Heart left ventricle (tissue), 16 donors: ENCODE measurements at regions not wholly inside any gene's neighbourhood (a gene's known extent, or its start where the extent isn't known, plus 50 kb on each side); places are given as distances from the start of the nearest gene placed in this dataset.
A peak's percentile ranks its signal among the peaks of the same experiment; 100 is the strongest.
"Not testable (repeated sequence)": the region's sequence is repeated elsewhere in the genome, so short reads cannot be mapped to it uniquely, and the experiment has no call there.

Experiments
- ATAC-seq, 4 donors: fragments of 200-7000 bp; cut with Tn5 transposase; one replicate each; pipeline ENCODE4 v1.9.1; 2020 to 2022; ENCODE audit warnings: moderate library complexity in 4 of 4, mild to moderate bottlenecking in 3 of 4, moderate number of reproducible peaks in 1 of 4
- DNase-seq, 5 donors: peaks; one replicate each; pipeline ENCODE4 v3.0.0-alpha.2; 2020
- H3K27ac ChIP-seq, 12 donors: fragments of 200-600 bp; sonication (generic) in 4 of 12; one replicate each; pipeline versions ENCODE4 v1.5.0 to v1.8.0; 2016 to 2022; ENCODE audit warnings: mild to moderate bottlenecking in 2 of 12
- H3K27me3 ChIP-seq, 9 donors: fragments of 200-600 bp; sonication (generic) in 2 of 9; one replicate each; pipeline versions ENCODE4 v1.5.1 to v1.8.0; 2016 to 2022; ENCODE audit warnings: mild to moderate bottlenecking in 3 of 9
- H3K36me3 ChIP-seq, 9 donors: fragments of 200-600 bp; sonication (generic) in 2 of 9; one replicate each; pipeline versions ENCODE4 v1.5.0 to v1.8.0; 2018 to 2022; ENCODE audit warnings: mild to moderate bottlenecking in 2 of 9
- H3K4me1 ChIP-seq, 12 donors: fragments of 200-600 bp; sonication (generic) in 4 of 12; one replicate each; pipeline versions ENCODE4 v1.5.0 to v1.8.0; 2016 to 2022; ENCODE audit warnings: mild to moderate bottlenecking in 3 of 12
- H3K4me3 ChIP-seq, 12 donors: fragments of 200-600 bp; sonication (generic) in 4 of 12; one replicate each; pipeline versions ENCODE4 v1.5.0 to v1.8.0; 2017 to 2022; ENCODE audit warnings: mild to moderate bottlenecking in 9 of 12, moderate library complexity in 4 of 12
- H3K9me3 ChIP-seq, 12 donors: fragments of 200-600 bp; sonication (generic) in 4 of 12; one replicate each; pipeline versions ENCODE4 v1.5.0 to v1.8.0; 2016 to 2022; ENCODE audit warnings: mild to moderate bottlenecking in 1 of 12
- POLR2A ChIP-seq, 2 donors: fragments of 450-650 bp; IDR thresholded peaks; one replicate each; pipeline ENCODE4 v1.6.1; 2017; ENCODE audit warnings: antibody characterized with exemption in 2 of 2, mild to moderate bottlenecking in 2 of 2, moderate library complexity in 2 of 2
- WGBS, 4 donors: extraction: QIAGEN DNeasy Blood & Tissue Kit in 2 of 4; methylation state at CpG; one replicate each; pipeline versions ENCODE4 v1.1.5 to v1.1.7; 2013 to 2018; 5-methylcytosine and 5-hydroxymethylcytosine counted together
- intact Hi-C, 10 donors: fragments of 100-400 bp; cut with DNase I; formaldehyde crosslinking; loops; one replicate each; pipeline versions ENCODE4 v1.11.1 to v1.14.2; 2022
- TF ChIP-seq, protein P1 (sequence below), 12 donors: fragments of 200-600 bp; sonication (generic) in 4 of 12; IDR thresholded peaks; one replicate each; pipeline versions ENCODE4 v1.5.0 to v1.8.0; 2018 to 2022; ENCODE audit warnings: antibody characterized with exemption in 12 of 12, mild to moderate bottlenecking in 5 of 12
- donor health status: ischemic (EF 13 %, LVEDD 7.1; RV severe dilation, severe dysfunction).
- donor health status: healthy with polysubstance abuse.
- donor health status: DM: no; HTN: yes; CAD: no.
- donor health status: DM: no; HTN: no; CAD: no.
- donor health status: ischemic (EF 25% LVEDD 6.9; RV normal size, moderate dysfunction).
- donor health status: ischemic (EF 25% LVEDD 5.7; RV mildly dilated, moderate dysfunction).
- donor health status: healthy.
- donor health status: DM: yes; HTN: yes; CAD: no.
- donor health status: ischemic (EF 35%, LVEDD 5.7; RV mildly dilated, moderate dysfunction).
- donor health status: nonischemic (EF 11% LVEDD 7.7; RV severe dilation, severe dysfunction).
- donor health status: DM: yes; HTN: yes; CAD: no.
- donor health status: PGD.
- donor health status: ischemic (EF 29% LVEDD 5.4; RV normal size, mild dysfunction).
- donor health status: nonischemic (EF 23%, LVEDD 6.1; RV moderate dilation, normal function).

DNA sequence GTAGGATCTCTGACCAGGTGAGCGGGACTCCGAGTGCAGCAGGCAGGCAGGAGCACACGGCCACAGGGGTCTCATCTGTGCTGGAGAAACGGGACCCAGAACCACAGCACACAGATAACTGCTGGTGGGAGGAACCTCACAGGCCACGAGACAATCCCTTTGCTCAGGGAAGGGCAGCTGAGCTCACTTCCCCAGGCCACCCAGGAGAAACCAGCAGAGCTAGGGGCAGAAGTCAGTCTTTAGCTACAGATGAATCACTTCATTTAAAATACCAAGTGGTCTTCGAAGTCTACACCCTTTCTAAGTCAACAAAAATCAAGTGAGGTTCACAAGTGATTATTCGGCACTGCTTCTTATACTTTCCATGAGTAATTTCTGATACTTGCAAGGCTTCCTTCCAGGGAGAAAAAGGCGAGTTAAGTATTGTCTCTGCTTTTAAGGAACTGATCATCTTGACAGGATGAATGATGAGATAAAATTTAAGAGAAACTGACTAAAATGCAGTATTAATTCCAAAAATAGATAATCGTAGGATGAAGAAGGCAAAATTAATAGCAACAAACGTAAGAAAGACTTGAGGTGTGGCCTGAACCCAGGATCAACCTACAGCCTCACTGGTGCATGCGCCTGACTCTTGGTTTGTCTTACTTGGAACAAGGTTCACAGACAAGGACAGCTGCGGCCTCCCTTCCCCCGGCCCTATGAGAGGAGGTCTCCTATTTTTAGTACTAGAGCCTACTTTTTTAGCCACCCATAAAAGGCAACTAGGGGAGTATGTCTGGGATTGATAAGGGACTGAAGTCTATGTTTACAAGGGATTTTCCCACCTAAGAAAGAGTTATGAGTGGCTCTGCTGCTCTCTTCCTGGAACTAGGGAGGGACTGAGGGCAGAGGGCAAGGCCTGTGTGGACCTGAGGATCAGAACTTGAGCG lies 233.6 kb downstream of the TTLL2 start:
- ATAC-seq: peak in 3 of 4 donors; percentile 70 to 82 (median 77)
- TF ChIP-seq POLR2A (IDR thresholded peaks at IDR 0.05): no peak
- TF ChIP-seq, protein P1, sequence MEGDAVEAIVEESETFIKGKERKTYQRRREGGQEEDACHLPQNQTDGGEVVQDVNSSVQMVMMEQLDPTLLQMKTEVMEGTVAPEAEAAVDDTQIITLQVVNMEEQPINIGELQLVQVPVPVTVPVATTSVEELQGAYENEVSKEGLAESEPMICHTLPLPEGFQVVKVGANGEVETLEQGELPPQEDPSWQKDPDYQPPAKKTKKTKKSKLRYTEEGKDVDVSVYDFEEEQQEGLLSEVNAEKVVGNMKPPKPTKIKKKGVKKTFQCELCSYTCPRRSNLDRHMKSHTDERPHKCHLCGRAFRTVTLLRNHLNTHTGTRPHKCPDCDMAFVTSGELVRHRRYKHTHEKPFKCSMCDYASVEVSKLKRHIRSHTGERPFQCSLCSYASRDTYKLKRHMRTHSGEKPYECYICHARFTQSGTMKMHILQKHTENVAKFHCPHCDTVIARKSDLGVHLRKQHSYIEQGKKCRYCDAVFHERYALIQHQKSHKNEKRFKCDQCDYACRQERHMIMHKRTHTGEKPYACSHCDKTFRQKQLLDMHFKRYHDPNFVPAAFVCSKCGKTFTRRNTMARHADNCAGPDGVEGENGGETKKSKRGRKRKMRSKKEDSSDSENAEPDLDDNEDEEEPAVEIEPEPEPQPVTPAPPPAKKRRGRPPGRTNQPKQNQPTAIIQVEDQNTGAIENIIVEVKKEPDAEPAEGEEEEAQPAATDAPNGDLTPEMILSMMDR (IDR thresholded peaks at IDR 0.05): no peak
- no peak for DNase-seq
- Histone ChIP-seq H3K9me3 (peaks cover 0 to 24% (median 2%) of the 10 kb centered on the region in 12 donors), H3K4me3 (no peak overlapping the region), H3K4me1 (peaks cover 0 to 13% (median 9%) of the 10 kb centered on the region in 12 donors), H3K27ac (peak overlapping the region in 2 of 12 donors; percentile 9 to 24), H3K36me3 (no peaks in the 10 kb centered on the region), H3K27me3 (no peaks in the 10 kb centered on the region)
- 64 to 74% (median 70%) methylated on average over 13 to 14 of the region's 14 CpGs for WGBS, 4 donors
- intact Hi-C loops: no loop called here

DNA sequence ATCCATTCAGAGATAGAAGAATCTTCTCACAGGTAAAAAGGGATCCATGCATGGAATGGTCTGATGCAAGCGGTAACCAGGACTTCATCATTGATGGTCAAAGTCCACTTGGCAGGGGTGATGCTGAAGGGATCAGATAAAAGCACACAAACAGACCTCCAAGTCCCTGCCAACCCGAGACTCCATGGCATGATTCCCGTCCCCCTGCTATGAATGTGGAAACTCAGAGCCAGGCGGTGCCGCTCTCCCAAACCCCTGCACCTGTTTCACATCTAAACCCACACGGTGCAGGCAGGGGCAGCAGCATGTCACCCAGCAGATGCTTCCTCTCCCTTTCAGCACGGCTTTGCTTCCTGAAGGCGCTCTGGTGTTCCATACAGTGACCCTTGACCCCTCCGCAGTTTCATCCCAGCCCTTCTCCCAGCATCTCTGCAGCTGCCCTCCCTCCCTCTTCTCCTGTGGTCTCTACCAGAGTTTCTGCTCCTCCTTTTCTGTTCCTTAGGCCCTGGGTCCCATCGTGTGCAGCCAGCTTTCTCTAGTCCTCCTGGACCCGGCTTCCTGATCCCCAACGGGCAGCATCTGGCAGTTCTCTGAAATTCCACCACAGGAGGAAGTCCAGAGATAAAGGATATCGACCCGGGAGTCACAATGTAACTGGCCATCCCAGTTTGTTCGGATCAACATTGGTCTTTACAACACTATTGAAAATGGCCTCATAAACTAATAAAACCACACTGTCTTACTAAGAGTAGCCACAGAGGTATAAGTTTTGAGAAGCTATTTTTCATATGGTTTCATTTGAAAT lies 235.0 kb downstream of the TTLL2 start:
- intact Hi-C loops: no loop called here
- no peak for ATAC-seq
- no peak for DNase-seq
- TF ChIP-seq, protein P1 (IDR thresholded peaks at IDR 0.05): no peak
- no peak for TF ChIP-seq POLR2A (IDR thresholded peaks at IDR 0.05)
- no peaks in the 10 kb centered on the region for H3K27me3 ChIP-seq
- peaks cover 0 to 13% (median 9%) of the 10 kb centered on the region in 12 donors for H3K4me1 ChIP-seq
- H3K9me3 ChIP-seq: peaks cover 0 to 20% (median 2%) of the 10 kb centered on the region in 12 donors
- 76 to 85% (median 80%) methylated on average over 15 of the region's 15 CpGs for WGBS, 4 donors
- H3K36me3 ChIP-seq: no peaks in the 10 kb centered on the region
- no peak overlapping the region for H3K27ac ChIP-seq
- no peak overlapping the region for H3K4me3 ChIP-seq

GRCh38 chr6:167560673-167561569 lies 236.0 kb downstream of the TTLL2 start:
- no peaks in the 10 kb centered on the region for H3K27me3 ChIP-seq
- 86 to 93% (median 91%) methylated on average over 12 to 13 of the region's 13 CpGs for WGBS, 4 donors
- ATAC-seq (no peak), DNase-seq (no peak)
- intact Hi-C loops: no loop called here
- peaks cover 0 to 20% (median 12%) of the 10 kb centered on the region in 12 donors for H3K4me1 ChIP-seq
- no peak for TF ChIP-seq POLR2A (IDR thresholded peaks at IDR 0.05)
- TF ChIP-seq, protein P1 (IDR thresholded peaks at IDR 0.05): no peak
- H3K27ac ChIP-seq: no peak overlapping the region
- no peaks in the 10 kb centered on the region for H3K36me3 ChIP-seq
- no peak overlapping the region for H3K4me3 ChIP-seq
- H3K9me3 ChIP-seq: peaks cover 0 to 10% (median 1%) of the 10 kb centered on the region in 12 donors

DNA sequence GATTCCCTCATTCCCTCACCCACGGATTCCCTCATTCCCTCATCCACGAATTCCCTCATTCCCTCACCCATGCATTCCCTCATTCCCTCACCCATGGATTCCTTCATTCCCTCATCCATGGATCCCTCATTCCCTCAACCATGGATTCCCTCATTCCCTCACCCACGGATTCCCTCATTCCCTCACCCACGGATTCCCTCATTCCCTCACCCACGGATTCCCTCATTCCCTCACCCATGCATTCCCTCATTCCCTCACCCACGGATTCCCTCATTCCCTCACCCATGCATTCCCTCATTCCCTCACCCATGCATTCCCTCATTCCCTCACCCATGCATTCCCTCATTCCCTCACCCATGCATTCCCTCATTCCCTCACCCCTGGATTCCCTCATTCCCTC lies 238.0 kb downstream of the TTLL2 start:
- H3K27ac ChIP-seq, H3K36me3 ChIP-seq, H3K9me3 ChIP-seq, DNase-seq, intact Hi-C loops, H3K4me3 ChIP-seq, ATAC-seq, H3K27me3 ChIP-seq: not testable (repeated sequence)
- H3K4me1 ChIP-seq: peaks cover 0 to 38% (median 25%) of the 10 kb centered on the region in 12 donors
- 81 to 88% (median 83%) methylated on average over 6 of the region's 6 CpGs; no CpG with 5 or more reads in 1 of the 4 donors for WGBS, 4 donors
